ENCODE measurements at regions not wholly inside any gene's neighbourhood (a gene's known extent, or its start where the extent isn't known, plus 50 kb on each side); places are given as distances from the start of the nearest gene placed in this dataset.

- TF ChIP-seq POLR2A (IDR thresholded peaks at IDR 0.05; ENCODE audit: extremely low read depth, insufficient read length) (no peak), CTCF (IDR thresholded peaks at IDR 0.05; ENCODE audit: low read depth, low read length) (no peak)
These were observed 52.7 kb upstream of the ALK start for GRCh38 chr2:29974086-29974485.
